Activated CD4-positive, CD25-positive, alpha-beta regulatory T cell (primary cell): ENCODE measurements at regions not wholly inside any gene's neighbourhood (a gene's known extent, or its start where the extent isn't known, plus 50 kb on each side); places are given as distances from the start of the nearest gene placed in this dataset.
"Not testable (repeated sequence)": the region's sequence is repeated elsewhere in the genome, so short reads cannot be mapped to it uniquely, and the experiment has no call there.

Experiments
- DNase-seq, 4 experiments: peaks; one replicate each; lab custom pipeline; 2025; lab: John Stamatoyannopoulos, UW

DNA sequence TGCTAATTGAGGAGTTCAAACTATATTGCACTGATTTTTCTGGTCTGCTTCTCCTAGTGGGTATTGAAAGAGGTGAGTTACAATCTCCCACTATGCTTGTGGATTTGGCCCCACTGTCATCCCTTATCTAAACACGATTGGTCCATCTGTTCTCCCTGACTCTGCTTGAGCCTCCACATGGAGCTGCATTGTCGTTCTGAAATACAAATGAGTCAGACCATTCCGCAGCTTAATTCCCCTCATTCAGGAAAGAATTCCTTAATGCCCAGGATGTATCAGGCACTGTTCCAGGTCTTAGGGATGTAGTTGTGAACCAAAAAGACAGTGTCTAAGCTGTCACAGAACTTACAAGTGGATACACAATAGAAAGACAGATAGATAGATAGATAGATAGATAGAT, 461.9 kb downstream of the QKI start:
- DNase-seq, result no peak

DNA sequence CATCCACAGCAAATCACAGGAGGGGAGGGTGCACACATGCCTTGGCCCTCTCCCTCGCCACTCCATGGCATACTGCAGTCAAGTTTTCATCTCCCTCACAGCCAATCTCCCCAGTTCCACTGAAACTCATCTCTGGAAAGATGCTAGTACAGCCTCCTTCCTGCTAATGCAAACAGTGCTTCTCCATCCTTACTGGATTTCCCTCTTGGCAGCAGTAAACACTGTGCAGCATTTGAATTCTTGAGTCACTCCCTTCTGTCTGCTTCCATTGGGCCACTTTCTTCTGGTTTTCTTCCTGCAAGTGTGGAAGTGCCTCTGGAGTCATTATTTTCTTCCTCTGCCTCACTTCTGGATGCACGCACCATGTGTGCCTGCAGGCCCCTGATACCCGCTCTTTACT, 460.3 kb downstream of the QKI start:
- no peak for DNase-seq

DNA sequence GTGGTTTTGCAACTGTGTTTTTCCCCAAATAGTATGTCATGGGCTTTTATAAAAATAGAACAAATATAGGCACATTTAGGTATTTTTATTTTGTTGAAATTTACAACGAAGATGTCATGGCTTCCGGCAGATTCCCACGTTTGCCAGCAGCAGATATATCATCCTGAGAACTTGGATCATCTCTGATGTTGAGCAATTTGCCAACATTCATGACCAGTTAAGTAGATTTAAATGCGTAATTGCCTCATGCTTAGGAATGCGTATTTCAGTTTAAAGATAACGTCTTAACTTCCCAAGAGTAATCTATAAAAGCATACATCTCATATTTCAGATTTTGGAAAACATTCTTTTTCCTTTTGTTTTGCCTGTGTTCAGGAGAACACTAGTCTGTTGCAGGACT, 457.8 kb downstream of the QKI start:
- no peak for DNase-seq

DNA sequence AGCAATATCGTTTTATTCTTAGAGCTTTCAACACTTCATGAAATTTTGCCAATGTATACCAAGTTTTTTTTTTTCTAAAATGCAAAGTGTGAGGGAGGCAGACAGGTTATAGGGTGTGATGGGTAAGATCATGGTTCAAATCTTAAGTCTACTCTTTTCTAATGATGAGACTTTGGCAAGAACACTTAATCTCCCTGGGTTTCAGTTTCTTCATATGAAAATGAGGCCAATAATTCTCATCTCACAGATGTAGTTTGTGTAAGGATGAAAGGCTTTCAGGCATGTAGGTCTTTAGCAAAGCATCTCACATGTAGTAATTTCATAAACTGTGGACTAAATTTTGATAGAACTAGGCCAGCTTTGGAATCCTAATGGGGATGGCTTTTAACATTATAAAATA, 457.1 kb downstream of the QKI start:
- DNase-seq, result no peak

DNA sequence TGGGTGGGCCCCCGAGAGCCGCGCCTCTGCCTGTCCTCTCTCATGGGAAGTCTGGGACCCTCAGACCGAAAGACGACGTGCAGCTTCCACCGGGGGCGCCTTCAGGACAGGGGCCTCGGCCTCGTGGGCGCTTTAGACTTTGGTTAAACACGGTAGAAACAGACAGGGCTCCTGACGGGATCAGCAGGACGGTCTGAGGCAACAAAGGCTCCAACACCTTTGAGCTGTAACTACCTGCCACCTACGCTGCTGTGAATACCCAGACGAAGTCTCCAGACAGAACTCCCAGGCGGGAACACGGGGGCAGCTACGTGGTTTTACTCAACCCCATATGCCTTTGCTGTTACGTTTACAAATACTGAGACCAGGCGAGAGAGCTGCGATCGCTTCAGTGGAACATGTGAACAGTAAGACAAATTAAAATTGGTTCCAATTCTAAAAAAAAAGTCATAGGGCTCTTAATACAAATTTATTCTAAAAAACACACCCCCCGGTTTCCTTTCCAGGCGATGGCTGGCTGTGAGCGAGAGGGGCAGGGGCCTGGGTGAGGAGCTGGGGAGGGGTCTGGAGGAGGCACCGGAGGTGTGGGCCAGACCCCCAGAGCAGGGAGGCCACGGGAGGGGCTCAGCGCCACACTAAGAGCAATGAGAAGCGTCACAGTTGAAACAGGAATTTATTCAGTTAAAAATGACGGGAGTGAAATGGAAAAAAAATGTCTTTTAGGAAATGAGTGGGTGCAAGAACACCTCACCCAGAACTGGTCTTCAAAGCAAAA, 453.2 kb downstream of the QKI start:
- no peak for DNase-seq

DNA sequence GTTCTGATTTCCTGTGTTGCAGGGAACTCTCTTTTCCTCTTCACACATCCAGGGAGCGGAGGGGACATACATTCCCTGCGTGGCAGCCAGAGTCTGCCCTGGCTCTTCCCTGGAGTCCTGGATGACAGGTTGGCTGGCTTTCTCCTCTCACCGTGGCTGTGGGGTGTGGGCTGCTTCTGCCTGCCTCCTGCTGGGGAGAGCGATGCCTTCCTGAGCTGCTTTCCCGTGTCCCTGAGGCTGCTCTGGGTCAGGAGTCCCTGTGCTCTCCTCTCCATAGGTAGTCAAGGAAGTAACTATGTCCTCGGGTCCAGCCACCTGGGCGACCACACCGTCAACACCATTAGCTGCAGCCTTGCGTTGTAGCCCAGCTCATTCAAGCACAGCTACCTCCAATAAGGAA, 451.7 kb downstream of the QKI start:
- DNase-seq, result no peak

DNA sequence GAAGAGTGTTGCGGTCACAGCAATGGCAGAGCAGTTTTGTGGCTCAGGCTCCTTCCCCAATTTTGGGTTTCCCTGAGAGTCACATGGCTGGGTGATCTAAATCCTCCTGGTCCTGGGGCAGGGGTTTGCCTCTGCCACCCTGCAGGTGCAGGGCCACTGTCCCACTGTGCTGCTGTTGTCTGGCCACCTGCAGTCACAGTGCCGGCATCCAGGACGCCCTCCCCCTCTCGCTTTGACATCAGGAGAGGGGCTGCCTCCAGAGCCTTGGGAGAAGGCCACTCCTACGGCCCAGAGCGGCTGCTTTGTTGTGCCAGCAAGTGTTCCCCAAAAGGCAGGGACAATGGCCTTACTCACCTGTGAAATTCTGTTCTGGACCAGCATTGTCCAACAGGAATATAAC, 449.0 kb downstream of the QKI start:
- no peak for DNase-seq

DNA sequence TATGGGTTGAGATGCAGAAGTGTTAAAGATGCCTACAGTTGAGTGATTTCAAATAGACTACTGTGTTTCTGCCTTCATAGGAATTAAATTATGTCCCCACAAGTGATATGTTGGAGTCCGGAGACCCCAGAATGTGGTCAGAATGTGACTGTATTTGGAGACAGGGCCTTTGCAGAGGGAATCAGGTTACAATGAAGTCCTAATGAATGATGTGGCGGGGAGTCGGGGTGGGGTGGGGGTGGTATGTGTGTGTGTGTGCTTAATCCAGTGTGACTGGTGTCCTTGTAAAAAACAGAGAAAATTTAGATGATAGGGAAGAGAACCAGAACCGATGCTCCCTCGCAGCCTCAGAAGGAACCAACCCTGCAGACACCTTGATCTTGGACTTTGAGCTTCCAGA, 448.2 kb downstream of the QKI start:
- no peak for DNase-seq

DNA sequence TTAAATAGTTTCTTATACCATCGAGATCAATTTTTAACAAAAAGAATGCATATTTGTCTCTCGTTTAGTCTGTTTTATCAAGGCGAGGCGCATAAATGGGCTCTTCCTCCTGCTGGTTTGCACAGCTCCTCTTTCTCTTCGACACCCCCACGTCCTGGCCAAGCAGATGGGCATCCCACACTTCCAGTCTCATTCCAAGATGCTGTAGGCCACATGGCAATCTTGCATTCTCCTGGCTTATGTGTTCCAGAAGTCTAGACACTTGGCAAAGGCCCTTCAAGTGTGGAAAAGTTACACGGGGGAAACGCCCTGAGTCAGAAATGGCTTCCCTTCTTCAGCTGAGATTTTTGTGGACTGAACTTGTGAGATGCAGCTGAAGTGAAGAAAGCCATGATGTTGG, 447.1 kb downstream of the QKI start:
- no peak for DNase-seq

DNA sequence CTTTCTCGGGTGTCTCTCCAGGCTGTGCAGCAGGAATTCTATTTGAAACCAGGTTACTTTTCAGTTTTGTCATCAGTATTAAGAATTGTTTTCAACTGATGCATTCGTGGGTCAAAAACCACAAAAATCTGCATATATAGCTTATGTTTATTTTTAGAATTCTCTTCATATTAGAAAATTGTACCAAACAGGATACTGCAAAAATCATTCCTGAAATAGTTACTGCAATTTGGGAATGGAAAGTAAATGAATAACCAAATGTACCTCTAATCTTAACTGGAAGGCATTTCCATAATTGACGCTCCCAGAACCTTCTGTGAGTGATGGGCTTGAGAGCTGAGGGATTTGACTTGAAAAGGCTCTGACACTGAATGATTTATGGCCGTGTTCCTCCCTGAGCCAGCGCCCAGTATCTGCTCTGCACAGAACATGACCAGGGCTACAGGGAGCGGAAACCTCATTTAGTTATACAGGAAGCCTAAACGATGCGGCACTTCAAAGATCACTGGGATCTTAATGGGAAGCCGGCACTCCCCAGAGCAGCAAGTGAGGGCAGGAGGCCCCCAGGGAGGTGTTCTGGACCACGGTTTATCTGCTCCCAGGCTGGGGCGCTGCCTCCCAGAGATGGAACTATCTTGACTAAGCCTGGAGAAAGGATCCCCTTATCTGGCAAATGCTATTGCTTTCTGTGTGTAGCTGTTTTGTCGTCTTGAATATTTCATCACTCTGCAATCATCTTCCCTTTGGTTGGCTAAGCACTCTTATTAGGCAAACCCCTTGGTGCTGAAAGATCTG, 446.0 kb downstream of the QKI start:
- no peak for DNase-seq

DNA sequence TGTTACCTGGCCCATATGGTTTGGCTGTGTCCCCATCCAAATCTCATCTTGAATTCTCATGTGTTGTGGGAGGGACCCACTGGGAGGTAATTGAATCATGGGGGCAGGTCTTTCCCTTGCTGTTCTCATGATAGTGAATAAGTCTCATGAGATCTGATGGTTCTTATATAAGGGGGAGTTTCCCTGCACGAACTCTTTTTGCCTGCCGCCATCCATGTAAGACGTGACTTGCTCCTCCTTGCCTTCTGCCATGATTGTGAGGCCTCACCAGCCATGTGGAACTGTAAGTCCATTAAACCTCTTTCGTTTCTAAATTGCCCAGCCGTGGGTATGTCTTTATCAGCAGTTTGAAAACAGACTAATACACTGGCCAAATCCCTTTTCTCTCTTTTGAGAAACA, 444.4 kb downstream of the QKI start:
- DNase-seq, result not testable (repeated sequence)

DNA sequence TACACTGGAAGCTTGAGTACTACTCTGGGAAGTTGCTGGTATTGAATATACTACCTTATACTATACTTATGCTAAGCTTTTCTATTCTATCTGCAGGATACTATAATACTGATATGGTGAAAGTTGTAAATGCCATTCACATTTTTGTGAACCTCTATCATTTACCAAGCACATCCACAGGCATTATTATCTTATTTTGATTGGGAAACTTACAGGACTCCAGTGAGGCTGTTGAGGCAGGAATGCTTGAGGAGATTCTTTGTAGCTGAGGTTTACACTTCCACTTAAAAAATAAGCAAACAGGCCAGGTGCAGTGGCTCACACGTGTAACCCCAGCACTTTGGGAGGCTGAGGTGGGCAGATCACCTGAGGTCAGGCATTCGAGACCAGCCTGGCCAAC, 442.9 kb downstream of the QKI start:
- DNase-seq, result no peak

DNA sequence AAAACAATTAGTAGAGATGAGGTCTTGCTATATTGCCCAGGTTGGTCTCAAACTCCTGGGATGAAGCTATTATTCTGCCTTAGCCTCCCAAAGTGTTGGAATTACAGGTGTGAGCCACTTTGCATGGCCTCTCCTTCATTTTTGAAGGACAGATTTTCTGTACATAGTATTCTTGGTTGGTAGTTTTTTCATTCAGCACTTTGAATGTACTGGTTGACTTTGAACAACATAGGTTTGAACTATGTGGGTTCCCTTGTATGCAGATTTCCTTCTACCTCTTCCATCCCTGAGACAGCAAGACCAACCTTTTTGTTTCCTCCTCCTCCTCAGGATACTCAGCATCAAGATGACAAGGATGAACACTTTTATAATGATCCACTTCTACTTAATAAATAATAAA, 436.4 kb downstream of the QKI start:
- DNase-seq, result no peak

DNA sequence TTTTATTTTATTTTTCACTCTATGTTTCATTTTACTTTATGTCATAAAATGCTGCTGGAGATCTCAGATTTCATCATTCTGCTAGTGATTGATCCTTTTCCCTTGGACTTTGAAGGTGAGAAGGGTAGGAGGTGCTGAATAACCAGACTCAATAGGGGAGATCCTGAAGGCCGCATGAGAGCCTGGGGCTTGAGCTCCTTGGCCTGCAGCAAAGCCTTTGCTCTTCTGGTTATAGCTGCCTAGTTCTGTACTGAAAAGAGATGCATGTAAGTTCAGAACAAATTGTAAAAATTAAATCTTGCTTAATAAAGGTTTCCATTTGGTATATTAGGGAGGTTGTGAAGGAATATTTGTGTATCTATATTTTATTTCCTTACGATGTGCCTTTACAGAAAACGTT, 430.2 kb downstream of the QKI start:
- no peak for DNase-seq

DNA sequence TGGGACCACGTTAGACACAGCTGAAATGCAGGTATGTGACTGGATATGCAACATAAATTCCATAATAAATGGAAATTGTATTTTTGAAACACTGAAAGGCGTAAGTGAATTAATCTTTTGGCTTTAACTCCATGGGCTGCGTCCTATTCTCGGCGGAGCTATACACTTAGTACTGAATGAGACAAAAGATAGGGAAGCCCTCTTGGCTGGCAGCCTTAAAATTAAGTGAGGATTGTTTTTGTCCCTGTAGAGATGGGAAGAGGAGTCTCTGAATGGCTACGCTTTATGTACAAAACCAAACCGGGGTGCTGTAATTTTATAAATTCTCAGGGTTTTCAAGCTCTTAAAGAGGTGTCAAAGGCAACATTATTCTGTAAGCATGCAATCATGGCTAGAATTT, 429.8 kb downstream of the QKI start:
- no peak for DNase-seq

DNA sequence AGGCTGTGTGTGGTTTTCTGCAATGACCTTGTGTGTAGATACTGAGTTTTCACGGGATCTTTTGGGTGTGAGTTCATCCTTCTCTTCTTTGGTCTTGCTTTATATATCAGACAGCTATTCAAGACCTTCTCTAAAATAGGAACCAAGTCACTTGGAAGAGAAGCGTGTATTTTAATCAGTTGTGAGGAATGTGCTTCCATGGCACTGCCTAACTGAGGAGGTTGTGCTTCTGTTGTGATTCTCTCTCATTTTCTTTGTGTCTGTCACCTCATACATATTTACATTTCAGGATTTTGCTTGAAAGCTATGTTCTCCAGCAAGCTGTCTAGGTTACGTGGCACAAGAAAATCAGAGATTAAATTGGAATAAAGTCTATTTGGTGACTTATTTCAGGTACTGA, 428.7 kb downstream of the QKI start:
- no peak for DNase-seq

DNA sequence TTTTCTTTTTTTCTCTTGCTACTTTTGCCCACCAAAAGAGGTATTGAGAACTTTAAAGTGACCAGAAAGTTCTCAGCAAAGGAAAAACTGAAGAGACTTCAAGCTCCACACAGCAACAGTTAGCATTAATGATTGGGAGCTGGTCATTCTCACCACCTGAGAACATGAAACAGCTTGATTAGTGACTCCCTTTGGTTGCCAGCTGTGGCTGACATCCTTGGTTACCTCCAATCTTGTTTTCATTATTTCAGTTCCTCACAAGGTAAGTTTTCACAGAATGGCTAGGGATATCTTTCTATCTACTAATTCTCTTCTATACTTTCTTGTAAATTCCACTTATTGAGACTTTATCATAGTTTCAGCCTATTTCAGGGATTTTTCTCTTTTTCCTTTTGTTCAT, 427.9 kb downstream of the QKI start:
- DNase-seq, result no peak

DNA sequence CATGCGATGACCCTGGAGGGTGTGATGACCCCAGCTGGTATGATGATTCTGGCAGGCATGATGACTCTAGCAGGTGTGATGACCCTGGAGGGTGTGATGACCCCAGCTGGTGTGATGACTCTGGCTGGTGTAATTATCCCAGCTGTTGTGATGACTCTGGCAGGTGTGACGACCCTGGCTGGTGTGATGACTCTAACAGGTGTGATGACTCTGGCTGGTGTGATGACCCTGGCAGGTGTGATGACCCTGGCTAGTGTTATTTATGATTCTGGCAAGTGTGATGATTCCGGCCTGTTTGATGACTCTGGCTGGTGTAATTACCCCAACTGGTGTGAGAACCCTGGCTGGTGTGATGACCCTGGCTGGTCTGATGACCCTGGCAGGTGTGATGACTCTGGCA, 427.2 kb downstream of the QKI start:
- DNase-seq, result no peak

DNA sequence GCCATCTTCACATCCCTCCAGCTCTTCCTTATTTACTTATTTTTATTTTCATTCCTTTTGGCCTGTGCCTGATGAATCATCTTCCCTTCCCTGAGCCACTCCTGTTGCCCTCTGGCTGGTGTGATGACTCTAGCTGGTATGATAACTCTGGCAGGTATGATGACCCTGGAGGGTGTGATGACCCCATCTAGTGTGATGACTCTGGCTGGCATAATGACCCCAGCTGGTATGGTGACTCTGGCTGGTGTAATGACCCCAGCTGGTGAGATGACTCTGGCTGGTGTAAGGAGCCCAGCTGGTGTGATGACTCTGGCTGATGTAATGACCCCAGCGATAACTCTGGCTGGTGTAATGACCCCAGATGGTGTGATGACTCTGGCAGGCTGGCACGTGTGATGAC, 426.8 kb downstream of the QKI start:
- DNase-seq, result no peak

DNA sequence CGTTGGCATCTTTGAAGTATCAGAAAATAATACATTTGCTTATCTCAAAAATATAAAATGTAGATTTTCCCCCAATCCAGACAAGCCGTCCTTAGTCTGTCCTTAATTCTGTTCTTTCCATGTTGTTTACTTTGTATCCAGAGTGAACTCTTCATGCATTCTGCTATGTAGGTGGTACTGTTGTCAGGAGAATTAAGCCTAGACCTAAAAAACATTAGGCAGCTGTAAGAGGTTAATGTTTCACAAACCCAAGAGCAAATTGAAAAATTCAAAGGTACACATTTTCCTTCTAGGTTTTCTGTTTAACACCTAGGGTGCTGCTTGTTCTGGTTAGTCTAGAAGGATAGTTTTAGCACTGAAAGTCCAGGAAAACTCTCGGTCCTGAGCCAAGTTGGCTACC, 426.4 kb downstream of the QKI start:
- DNase-seq, result no peak

DNA sequence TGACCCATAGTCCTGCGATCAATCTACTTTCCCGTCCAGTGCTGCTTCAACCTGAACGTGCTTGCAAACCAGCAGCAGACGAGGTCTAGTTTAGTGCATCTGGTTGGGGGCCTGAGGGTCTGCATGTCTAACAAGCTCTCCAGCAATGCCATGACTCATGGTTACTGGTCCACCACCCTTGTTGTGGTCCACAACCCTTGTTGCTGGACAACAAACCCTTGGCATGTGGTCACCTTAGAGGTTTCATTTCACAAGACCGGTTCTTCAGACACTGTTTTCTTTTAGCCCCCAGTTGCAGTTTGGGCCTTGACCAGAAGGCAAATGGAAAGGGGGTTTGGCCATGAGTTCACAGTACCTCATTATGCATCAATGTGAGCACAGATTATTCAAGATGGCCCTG, 424.8 kb downstream of the QKI start:
- DNase-seq, result no peak

DNA sequence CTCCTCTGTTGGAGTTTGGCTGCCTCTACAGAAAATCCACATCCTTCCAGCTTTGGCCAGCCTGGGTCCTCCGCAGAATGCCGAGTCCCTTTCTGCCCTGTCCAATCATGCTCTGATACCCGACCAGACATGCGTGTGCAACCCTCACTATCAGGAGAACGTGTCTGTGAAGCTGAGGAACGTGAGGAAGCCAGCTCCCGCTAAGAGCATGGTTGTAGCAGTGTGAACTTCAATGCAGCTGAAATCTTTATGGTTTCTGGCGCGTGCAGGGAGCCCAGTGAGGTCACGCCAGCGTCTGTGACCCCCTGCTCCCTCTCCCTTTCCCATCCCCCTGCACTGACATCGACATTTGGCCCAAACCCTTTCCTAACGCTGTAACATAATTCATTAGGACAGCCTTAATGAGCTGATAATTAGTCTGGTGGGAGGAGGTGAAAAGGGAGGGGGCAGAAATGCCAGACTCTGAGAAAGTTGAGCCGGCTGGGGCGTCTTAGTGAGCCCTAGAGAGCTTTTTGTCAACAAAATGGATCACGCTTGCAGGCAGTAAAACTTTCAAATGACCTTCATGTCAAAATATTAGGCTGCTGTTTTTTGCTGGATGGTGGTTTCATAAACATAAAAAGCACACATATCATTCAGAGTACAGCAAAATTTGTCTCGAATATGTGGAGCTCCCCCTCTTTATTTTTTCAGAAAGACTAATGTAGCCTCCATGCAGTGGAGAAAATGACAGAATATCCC, 423.3 kb downstream of the QKI start:
- DNase-seq, result no peak
